ENCODE measurements at regions not wholly inside any gene's neighbourhood (a gene's known extent, or its start where the extent isn't known, plus 50 kb on each side); places are given as distances from the start of the nearest gene placed in this dataset.

GRCh38 chr1:163509114-163509513 lies 187.4 kb downstream of the NUF2 start:
- TF ChIP-seq, protein P1, sequence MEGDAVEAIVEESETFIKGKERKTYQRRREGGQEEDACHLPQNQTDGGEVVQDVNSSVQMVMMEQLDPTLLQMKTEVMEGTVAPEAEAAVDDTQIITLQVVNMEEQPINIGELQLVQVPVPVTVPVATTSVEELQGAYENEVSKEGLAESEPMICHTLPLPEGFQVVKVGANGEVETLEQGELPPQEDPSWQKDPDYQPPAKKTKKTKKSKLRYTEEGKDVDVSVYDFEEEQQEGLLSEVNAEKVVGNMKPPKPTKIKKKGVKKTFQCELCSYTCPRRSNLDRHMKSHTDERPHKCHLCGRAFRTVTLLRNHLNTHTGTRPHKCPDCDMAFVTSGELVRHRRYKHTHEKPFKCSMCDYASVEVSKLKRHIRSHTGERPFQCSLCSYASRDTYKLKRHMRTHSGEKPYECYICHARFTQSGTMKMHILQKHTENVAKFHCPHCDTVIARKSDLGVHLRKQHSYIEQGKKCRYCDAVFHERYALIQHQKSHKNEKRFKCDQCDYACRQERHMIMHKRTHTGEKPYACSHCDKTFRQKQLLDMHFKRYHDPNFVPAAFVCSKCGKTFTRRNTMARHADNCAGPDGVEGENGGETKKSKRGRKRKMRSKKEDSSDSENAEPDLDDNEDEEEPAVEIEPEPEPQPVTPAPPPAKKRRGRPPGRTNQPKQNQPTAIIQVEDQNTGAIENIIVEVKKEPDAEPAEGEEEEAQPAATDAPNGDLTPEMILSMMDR (conservative IDR thresholded peaks at IDR 0.05; ENCODE audit: low read length): no peak
- TF ChIP-seq EZH2phosphoT487 (IDR thresholded peaks at IDR 0.05; ENCODE audit: borderline replicate concordance, low read depth, low read length): no peak
